ENCODE measurements at regions not wholly inside any gene's neighbourhood (a gene's known extent, or its start where the extent isn't known, plus 50 kb on each side); places are given as distances from the start of the nearest gene placed in this dataset.
"Not testable (repeated sequence)": the region's sequence is repeated elsewhere in the genome, so short reads cannot be mapped to it uniquely, and the experiment has no call there.

GRCh38 chr10:120109725-120110124 lies 217.2 kb downstream of the SEC23IP start:
- DNase-seq (ENCODE audit: low read depth, low spot score): not testable (repeated sequence)

GRCh38 chr10:120110196-120110595 lies 217.7 kb downstream of the SEC23IP start:
- no peak for DNase-seq (ENCODE audit: low read depth, low spot score)

GRCh38 chr10:120111628-120112027 lies 219.1 kb downstream of the SEC23IP start:
- no peak for DNase-seq (ENCODE audit: low read depth, low spot score)

GRCh38 chr10:120112809-120113208 lies 220.3 kb downstream of the SEC23IP start:
- no peak for DNase-seq (ENCODE audit: low read depth, low spot score)

- no peak for DNase-seq (ENCODE audit: low read depth, low spot score)
Observed at GRCh38 chr10:120115959-120116358, 223.4 kb downstream of the SEC23IP start.

- DNase-seq (ENCODE audit: low read depth, low spot score): no peak
Observed at GRCh38 chr10:120121768-120122167, 229.2 kb downstream of the SEC23IP start.

GRCh38 chr10:120131183-120131582 lies 238.7 kb downstream of the SEC23IP start:
- peak; percentile 75 for DNase-seq (ENCODE audit: low read depth, low spot score)

- DNase-seq (ENCODE audit: low read depth, low spot score): no peak
Observed at GRCh38 chr10:120132811-120133210, 240.3 kb downstream of the SEC23IP start.

- no peak for DNase-seq (ENCODE audit: low read depth, low spot score)
Observed at GRCh38 chr10:120138689-120139088, 246.2 kb downstream of the SEC23IP start.

GRCh38 chr10:120145107-120145506 lies 252.6 kb downstream of the SEC23IP start:
- DNase-seq (ENCODE audit: low read depth, low spot score): no peak

- DNase-seq (ENCODE audit: low read depth, low spot score): no peak
Observed at GRCh38 chr10:120156614-120157274, 264.2 kb downstream of the SEC23IP start.

GRCh38 chr10:120161111-120161510 lies 268.6 kb downstream of the SEC23IP start:
- DNase-seq (ENCODE audit: low read depth, low spot score): no peak

- DNase-seq (ENCODE audit: low read depth, low spot score): no peak
Observed at GRCh38 chr10:120162471-120162870, 269.9 kb downstream of the SEC23IP start.

GRCh38 chr10:120172356-120172755 lies 279.8 kb downstream of the SEC23IP start:
- DNase-seq (ENCODE audit: low read depth, low spot score): peak; percentile 50

- no peak for DNase-seq (ENCODE audit: low read depth, low spot score)
Observed at GRCh38 chr10:120174491-120174890, 282.0 kb downstream of the SEC23IP start.

GRCh38 chr10:120177330-120177729 lies 279.7 kb upstream of the PLPP4 start:
- no peak for DNase-seq (ENCODE audit: low read depth, low spot score)

- no peak for DNase-seq (ENCODE audit: low read depth, low spot score)
Observed at GRCh38 chr10:120180160-120180559, 276.9 kb upstream of the PLPP4 start.

- DNase-seq (ENCODE audit: low read depth, low spot score): no peak
Observed at GRCh38 chr10:120181154-120181553, 275.9 kb upstream of the PLPP4 start.

GRCh38 chr10:120182431-120182830 lies 274.6 kb upstream of the PLPP4 start:
- no peak for DNase-seq (ENCODE audit: low read depth, low spot score)

- no peak for DNase-seq (ENCODE audit: low read depth, low spot score)
Observed at GRCh38 chr10:120183546-120183945, 273.5 kb upstream of the PLPP4 start.

GRCh38 chr10:120184547-120185337 lies 272.3 kb upstream of the PLPP4 start:
- peak; percentile 15 for DNase-seq (ENCODE audit: low read depth, low spot score)

- no peak for DNase-seq (ENCODE audit: low read depth, low spot score)
Observed at GRCh38 chr10:120186506-120186905, 270.5 kb upstream of the PLPP4 start.

GRCh38 chr10:120187168-120187567 lies 269.9 kb upstream of the PLPP4 start:
- DNase-seq (ENCODE audit: low read depth, low spot score): not testable (repeated sequence)

All from ELF-1 (cell line).